GM23338 (cell line): ENCODE measurements at regions not wholly inside any gene's neighbourhood (a gene's known extent, or its start where the extent isn't known, plus 50 kb on each side); places are given as distances from the start of the nearest gene placed in this dataset.

Source experiments
- ATAC-seq: fragments of 200-7000 bp; cut with Tn5 transposase; 3 replicates; pipeline ENCODE4 v1.9.1; 2020
- DNase-seq: peaks from one replicate; pipeline ENCODE4 v3.0.0-alpha.2; 2015; ENCODE audit warnings: low spot score
- H2AFZ ChIP-seq: fragments of 200-600 bp; sonication (generic); 2 replicates; pipeline ENCODE4 v1.8.0; 2016; ENCODE audit warnings: antibody characterized with exemption, mild to moderate bottlenecking, moderate library complexity
- H3F3A ChIP-seq: fragments of 200-600 bp; sonication (generic); replicated peaks from 2 replicates; pipeline ENCODE4 v1.8.0; 2017; ENCODE audit warnings: antibody characterized with exemption, mixed run types, low read depth
- H3K27ac ChIP-seq: fragments of 200-600 bp; sonication (generic); 2 replicates; pipeline ENCODE4 v1.6.1; 2016; ENCODE audit warnings: low read depth
- H3K27me3 ChIP-seq: fragments of 200-600 bp; sonication (generic); 2 replicates; pipeline ENCODE4 v1.8.0; 2016; ENCODE audit warnings: mild to moderate bottlenecking, mixed run types, moderate library complexity; ENCODE audit not compliant: insufficient read depth
- H3K36me3 ChIP-seq: fragments of 200-600 bp; sonication (generic); 2 replicates; pipeline ENCODE4 v1.8.0; 2016; ENCODE audit warnings: mild to moderate bottlenecking; ENCODE audit not compliant: insufficient read depth
- H3K4me1 ChIP-seq: fragments of 200-600 bp; sonication (generic); 2 replicates; pipeline ENCODE4 v1.8.0; 2016; ENCODE audit warnings: mild to moderate bottlenecking, moderate library complexity; ENCODE audit not compliant: insufficient read depth
- H3K4me2 ChIP-seq: fragments of 200-600 bp; sonication (generic); 2 replicates; pipeline ENCODE4 v1.7.1; 2017; ENCODE audit warnings: mixed run types
- H3K4me3 ChIP-seq: fragments of 200-600 bp; sonication (generic); 2 replicates; pipeline ENCODE4 v1.6.1; 2016; ENCODE audit warnings: mixed run types
- H3K79me2 ChIP-seq: fragments of 200-600 bp; sonication (generic); replicated peaks from 2 replicates; pipeline ENCODE4 v1.8.0; 2017; ENCODE audit warnings: mild to moderate bottlenecking; ENCODE audit not compliant: insufficient read depth
- H3K9me2 ChIP-seq: fragments of 200-600 bp; sonication (generic); 2 replicates; pipeline ENCODE4 v1.8.0; 2017; ENCODE audit not compliant: insufficient read depth
- H4K20me1 ChIP-seq: fragments of 200-600 bp; sonication (generic); replicated peaks from 2 replicates; pipeline ENCODE4 v1.8.0; 2017; ENCODE audit warnings: mild to moderate bottlenecking; ENCODE audit not compliant: insufficient read depth
- H3K27ac Mint-ChIP-seq: 2 replicates; pipeline ENCODE4 v1.8.0; 2020; ENCODE audit warnings: inconsistent platforms, mild to moderate bottlenecking, moderate library complexity, mixed read lengths
- H3K27me3 Mint-ChIP-seq: 3 replicates; pipeline ENCODE4 v1.8.0; 2022; ENCODE audit warnings: low read depth, mild to moderate bottlenecking, moderate library complexity, mixed read lengths, inconsistent platforms; ENCODE audit not compliant: insufficient read depth, poor library complexity
- H3K36me3 Mint-ChIP-seq: 3 replicates; pipeline ENCODE4 v1.8.0; 2021; ENCODE audit warnings: low read depth, mild to moderate bottlenecking, inconsistent platforms, moderate library complexity, mixed read lengths
- H3K4me1 Mint-ChIP-seq: 3 replicates; pipeline ENCODE4 v1.8.0; 2020; ENCODE audit warnings: mild to moderate bottlenecking, inconsistent platforms, mixed read lengths
- H3K4me3 Mint-ChIP-seq: 3 replicates; pipeline ENCODE4 v1.8.0; 2021; ENCODE audit warnings: moderate library complexity, mild to moderate bottlenecking, inconsistent platforms, mixed read lengths
- H3K9me3 Mint-ChIP-seq: 3 replicates; pipeline ENCODE4 v1.8.0; 2020; ENCODE audit warnings: moderate library complexity, mild to moderate bottlenecking, inconsistent platforms, mixed read lengths
- CREB1 ChIP-seq: fragments of 250-450 bp; sonication (Bioruptor Pico); IDR thresholded peaks from 2 replicates; pipeline ENCODE4 v1.5.0; 2020; ENCODE audit warnings: low read depth, mild to moderate bottlenecking, moderate library complexity
- CTCF ChIP-seq, 2 experiments: fragments of 200-600 bp in 1 of 2; sonication (generic) in 1 of 2; conservative IDR thresholded peaks; 2 replicates each; pipeline versions ENCODE4 v1.5.1 to v1.6.1; 2016 to 2017; ENCODE audit warnings: antibody characterized with exemption in 2 of 2, low read depth in 2 of 2, mild to moderate bottlenecking in 2 of 2, moderate library complexity in 1 of 2
- EZH2 ChIP-seq: fragments of 200-600 bp; sonication (generic); IDR thresholded peaks from one replicate; pipeline ENCODE4 v1.8.0; 2017; ENCODE audit warnings: antibody characterized with exemption, mild to moderate bottlenecking, low read depth; ENCODE audit not compliant: unreplicated experiment
- EZH2phosphoT487 ChIP-seq: fragments of 200-600 bp; sonication (generic); IDR thresholded peaks from one replicate; pipeline ENCODE4 v1.8.1; 2018; ENCODE audit warnings: antibody characterized with exemption; ENCODE audit not compliant: unreplicated experiment
- JUNB ChIP-seq: IDR thresholded peaks from one replicate; pipeline ENCODE4 v1.6.1; 2016; ENCODE audit warnings: antibody characterized with exemption; ENCODE audit not compliant: unreplicated experiment
- NANOG ChIP-seq: IDR thresholded peaks from 2 replicates; pipeline ENCODE4 v1.6.1; 2016; ENCODE audit warnings: antibody characterized with exemption, borderline replicate concordance
- POLR2AphosphoS5 ChIP-seq: IDR thresholded peaks from 2 replicates; pipeline ENCODE4 v1.6.1; 2016; ENCODE audit warnings: antibody characterized with exemption, low read depth
- STAT1 ChIP-seq: IDR thresholded peaks from one replicate; pipeline ENCODE4 v1.6.1; 2016; ENCODE audit warnings: antibody characterized with exemption; ENCODE audit not compliant: unreplicated experiment
- ZNF114 ChIP-seq: fragments of 250-450 bp; sonication (Bioruptor Pico); IDR thresholded peaks from 2 replicates; pipeline ENCODE4 v1.5.0; 2020; ENCODE audit warnings: mild to moderate bottlenecking, moderate library complexity
- ZNF331 ChIP-seq: fragments of 250-450 bp; sonication (Bioruptor Pico); IDR thresholded peaks from 2 replicates; pipeline ENCODE4 v1.5.0; 2020; ENCODE audit warnings: low read depth, mild to moderate bottlenecking, moderate library complexity
- ZNF462 ChIP-seq: fragments of 250-450 bp; sonication (Bioruptor Pico); IDR thresholded peaks from 2 replicates; pipeline ENCODE4 v1.5.0; 2020; ENCODE audit warnings: mild to moderate bottlenecking, moderate library complexity
- TF ChIP-seq, protein P1 (sequence below): IDR thresholded peaks from 2 replicates; pipeline ENCODE4 v1.6.1; 2016; ENCODE audit warnings: antibody characterized with exemption
- TF ChIP-seq, protein P2 (sequence below): IDR thresholded peaks from one replicate; pipeline ENCODE4 v1.6.1; 2018; ENCODE audit warnings: antibody characterized with exemption; ENCODE audit not compliant: unreplicated experiment

DNA sequence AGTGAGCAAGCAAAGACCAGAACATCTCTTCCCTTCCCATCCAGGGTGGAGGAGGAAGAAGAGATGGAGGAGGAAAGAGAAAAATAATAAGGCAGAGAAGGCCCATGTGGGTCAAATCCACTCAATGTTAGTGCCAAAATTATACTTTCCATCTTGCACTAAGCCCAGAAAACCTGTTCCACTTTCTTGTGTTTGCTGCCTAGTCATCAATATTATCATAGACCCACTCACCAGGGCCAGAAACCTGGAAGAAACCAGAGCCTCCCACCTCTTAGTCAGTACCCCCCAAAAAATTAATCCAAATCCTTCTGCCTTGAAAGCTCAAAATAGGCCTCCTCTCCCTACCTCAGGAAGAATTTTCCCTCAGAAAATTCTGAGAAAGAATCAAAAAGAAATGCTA lies 171.1 kb downstream of the SOD2 start:
- TF ChIP-seq JUNB (no peak), NANOG (no peak), POLR2AphosphoS5 (no peak), EZH2phosphoT487 (no peak), STAT1 (no peak), CTCF (conservative IDR thresholded peaks at IDR 0.05; ENCODE audit: low read depth in 2 of 2) (no peak), ZNF331 (CRISPR knock-in tag) (no peak), CREB1 (CRISPR knock-in tag) (no peak), ZNF114 (CRISPR knock-in tag) (no peak), EZH2 (no peak), ZNF462 (no peak)
- TF ChIP-seq, protein P1, sequence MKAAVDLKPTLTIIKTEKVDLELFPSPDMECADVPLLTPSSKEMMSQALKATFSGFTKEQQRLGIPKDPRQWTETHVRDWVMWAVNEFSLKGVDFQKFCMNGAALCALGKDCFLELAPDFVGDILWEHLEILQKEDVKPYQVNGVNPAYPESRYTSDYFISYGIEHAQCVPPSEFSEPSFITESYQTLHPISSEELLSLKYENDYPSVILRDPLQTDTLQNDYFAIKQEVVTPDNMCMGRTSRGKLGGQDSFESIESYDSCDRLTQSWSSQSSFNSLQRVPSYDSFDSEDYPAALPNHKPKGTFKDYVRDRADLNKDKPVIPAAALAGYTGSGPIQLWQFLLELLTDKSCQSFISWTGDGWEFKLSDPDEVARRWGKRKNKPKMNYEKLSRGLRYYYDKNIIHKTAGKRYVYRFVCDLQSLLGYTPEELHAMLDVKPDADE = no peak
- TF ChIP-seq, protein P2, sequence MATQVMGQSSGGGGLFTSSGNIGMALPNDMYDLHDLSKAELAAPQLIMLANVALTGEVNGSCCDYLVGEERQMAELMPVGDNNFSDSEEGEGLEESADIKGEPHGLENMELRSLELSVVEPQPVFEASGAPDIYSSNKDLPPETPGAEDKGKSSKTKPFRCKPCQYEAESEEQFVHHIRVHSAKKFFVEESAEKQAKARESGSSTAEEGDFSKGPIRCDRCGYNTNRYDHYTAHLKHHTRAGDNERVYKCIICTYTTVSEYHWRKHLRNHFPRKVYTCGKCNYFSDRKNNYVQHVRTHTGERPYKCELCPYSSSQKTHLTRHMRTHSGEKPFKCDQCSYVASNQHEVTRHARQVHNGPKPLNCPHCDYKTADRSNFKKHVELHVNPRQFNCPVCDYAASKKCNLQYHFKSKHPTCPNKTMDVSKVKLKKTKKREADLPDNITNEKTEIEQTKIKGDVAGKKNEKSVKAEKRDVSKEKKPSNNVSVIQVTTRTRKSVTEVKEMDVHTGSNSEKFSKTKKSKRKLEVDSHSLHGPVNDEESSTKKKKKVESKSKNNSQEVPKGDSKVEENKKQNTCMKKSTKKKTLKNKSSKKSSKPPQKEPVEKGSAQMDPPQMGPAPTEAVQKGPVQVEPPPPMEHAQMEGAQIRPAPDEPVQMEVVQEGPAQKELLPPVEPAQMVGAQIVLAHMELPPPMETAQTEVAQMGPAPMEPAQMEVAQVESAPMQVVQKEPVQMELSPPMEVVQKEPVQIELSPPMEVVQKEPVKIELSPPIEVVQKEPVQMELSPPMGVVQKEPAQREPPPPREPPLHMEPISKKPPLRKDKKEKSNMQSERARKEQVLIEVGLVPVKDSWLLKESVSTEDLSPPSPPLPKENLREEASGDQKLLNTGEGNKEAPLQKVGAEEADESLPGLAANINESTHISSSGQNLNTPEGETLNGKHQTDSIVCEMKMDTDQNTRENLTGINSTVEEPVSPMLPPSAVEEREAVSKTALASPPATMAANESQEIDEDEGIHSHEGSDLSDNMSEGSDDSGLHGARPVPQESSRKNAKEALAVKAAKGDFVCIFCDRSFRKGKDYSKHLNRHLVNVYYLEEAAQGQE = no peak
- Histone ChIP-seq H3K27ac (no peak overlapping the region), H4K20me1 (no peaks in the 10 kb centered on the region), H3K27me3 (no peaks in the 10 kb centered on the region), H3K4me3 (no peak overlapping the region), H3F3A (no peaks in the 10 kb centered on the region), H2AFZ (no peak overlapping the region), H3K4me1 (no peaks in the 10 kb centered on the region), H3K4me2 (no peak overlapping the region), H3K79me2 (no peaks in the 10 kb centered on the region), H3K9me2 (peaks cover 15% of the 10 kb centered on the region; the same call in 1 of the 2 replicates), H3K36me3 (no peaks in the 10 kb centered on the region)
- H3K4me3 Mint-ChIP-seq = no peak overlapping the region
- no peaks in the 10 kb centered on the region for H3K9me3 Mint-ChIP-seq
- no peak overlapping the region for H3K27ac Mint-ChIP-seq
- ATAC-seq (no peak), DNase-seq (no peak)
- no peaks in the 10 kb centered on the region for H3K4me1 Mint-ChIP-seq
- H3K36me3 Mint-ChIP-seq = no peaks in the 10 kb centered on the region
- peaks cover 2% of the 10 kb centered on the region for H3K27me3 Mint-ChIP-seq
